ENCODE measurements at regions not wholly inside any gene's neighbourhood (a gene's known extent, or its start where the extent isn't known, plus 50 kb on each side); places are given as distances from the start of the nearest gene placed in this dataset.

- no peak for TF ChIP-seq DNMT1 (CRISPR knock-in tag; IDR thresholded peaks at IDR 0.05)
- no peak; the same call in 1 of the 2 replicates for TF ChIP-seq PHF20 (CRISPR knock-in tag; IDR thresholded peaks at IDR 0.05)
- no peak for TF ChIP-seq ZNF616 (CRISPR knock-in tag; IDR thresholded peaks at IDR 0.05; ENCODE audit: low read depth)
- no peak for TF ChIP-seq POLR2AphosphoS5 (IDR thresholded peaks at IDR 0.05; ENCODE audit: low read depth, low read length)
- TF ChIP-seq RFX3 (CRISPR knock-in tag; IDR thresholded peaks at IDR 0.05): no peak
- TF ChIP-seq RFX5 (IDR thresholded peaks at IDR 0.05; ENCODE audit: low read depth, low read length): no peak
- no peak for TF ChIP-seq ARNT (IDR thresholded peaks at IDR 0.05)
- TF ChIP-seq ISL2 (CRISPR knock-in tag; IDR thresholded peaks at IDR 0.05): no peak
- no peak for TF ChIP-seq ZBTB37 (CRISPR knock-in tag; IDR thresholded peaks at IDR 0.05)
- TF ChIP-seq, protein P1, sequence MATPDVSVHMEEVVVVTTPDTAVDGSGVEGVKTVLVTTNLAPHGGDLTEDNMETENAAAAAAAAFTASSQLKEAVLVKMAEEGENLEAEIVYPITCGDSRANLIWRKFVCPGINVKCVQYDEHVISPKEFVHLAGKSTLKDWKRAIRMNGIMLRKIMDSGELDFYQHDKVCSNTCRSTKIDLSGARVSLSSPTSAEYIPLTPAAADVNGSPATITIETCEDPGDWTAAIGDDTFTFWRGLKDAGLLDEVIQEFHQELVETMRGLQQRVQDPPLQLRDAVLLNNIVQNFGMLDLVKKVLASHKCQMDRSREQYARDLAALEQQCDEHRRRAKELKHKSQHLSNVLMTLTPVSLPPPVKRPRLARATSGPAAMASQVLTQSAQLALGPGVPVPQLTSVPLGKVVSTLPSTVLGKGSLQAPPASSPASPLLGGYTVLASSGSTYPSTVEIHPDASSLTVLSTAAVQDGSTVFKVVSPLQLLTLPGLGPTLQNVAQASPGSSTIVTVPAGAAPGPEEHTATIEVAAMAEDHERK (CRISPR knock-in tag; IDR thresholded peaks at IDR 0.05; ENCODE audit: low read depth): no peak
- TF ChIP-seq, protein P2, sequence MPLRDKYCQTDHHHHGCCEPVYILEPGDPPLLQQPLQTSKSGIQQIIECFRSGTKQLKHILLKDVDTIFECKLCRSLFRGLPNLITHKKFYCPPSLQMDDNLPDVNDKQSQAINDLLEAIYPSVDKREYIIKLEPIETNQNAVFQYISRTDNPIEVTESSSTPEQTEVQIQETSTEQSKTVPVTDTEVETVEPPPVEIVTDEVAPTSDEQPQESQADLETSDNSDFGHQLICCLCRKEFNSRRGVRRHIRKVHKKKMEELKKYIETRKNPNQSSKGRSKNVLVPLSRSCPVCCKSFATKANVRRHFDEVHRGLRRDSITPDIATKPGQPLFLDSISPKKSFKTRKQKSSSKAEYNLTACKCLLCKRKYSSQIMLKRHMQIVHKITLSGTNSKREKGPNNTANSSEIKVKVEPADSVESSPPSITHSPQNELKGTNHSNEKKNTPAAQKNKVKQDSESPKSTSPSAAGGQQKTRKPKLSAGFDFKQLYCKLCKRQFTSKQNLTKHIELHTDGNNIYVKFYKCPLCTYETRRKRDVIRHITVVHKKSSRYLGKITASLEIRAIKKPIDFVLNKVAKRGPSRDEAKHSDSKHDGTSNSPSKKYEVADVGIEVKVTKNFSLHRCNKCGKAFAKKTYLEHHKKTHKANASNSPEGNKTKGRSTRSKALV (CRISPR knock-in tag; IDR thresholded peaks at IDR 0.05): no peak
- no peak for TF ChIP-seq BHLHE40 (IDR thresholded peaks at IDR 0.05; ENCODE audit: low read length)
- TF ChIP-seq, protein P3, sequence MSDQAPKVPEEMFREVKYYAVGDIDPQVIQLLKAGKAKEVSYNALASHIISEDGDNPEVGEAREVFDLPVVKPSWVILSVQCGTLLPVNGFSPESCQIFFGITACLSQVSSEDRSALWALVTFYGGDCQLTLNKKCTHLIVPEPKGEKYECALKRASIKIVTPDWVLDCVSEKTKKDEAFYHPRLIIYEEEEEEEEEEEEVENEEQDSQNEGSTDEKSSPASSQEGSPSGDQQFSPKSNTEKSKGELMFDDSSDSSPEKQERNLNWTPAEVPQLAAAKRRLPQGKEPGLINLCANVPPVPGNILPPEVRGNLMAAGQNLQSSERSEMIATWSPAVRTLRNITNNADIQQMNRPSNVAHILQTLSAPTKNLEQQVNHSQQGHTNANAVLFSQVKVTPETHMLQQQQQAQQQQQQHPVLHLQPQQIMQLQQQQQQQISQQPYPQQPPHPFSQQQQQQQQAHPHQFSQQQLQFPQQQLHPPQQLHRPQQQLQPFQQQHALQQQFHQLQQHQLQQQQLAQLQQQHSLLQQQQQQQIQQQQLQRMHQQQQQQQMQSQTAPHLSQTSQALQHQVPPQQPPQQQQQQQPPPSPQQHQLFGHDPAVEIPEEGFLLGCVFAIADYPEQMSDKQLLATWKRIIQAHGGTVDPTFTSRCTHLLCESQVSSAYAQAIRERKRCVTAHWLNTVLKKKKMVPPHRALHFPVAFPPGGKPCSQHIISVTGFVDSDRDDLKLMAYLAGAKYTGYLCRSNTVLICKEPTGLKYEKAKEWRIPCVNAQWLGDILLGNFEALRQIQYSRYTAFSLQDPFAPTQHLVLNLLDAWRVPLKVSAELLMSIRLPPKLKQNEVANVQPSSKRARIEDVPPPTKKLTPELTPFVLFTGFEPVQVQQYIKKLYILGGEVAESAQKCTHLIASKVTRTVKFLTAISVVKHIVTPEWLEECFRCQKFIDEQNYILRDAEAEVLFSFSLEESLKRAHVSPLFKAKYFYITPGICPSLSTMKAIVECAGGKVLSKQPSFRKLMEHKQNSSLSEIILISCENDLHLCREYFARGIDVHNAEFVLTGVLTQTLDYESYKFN (CRISPR knock-in tag; conservative IDR thresholded peaks at IDR 0.05): peak; percentile 75
- TF ChIP-seq BCL3 (CRISPR knock-in tag; IDR thresholded peaks at IDR 0.05): 0 out of 2 replicates have a peak, but pooled peaks have one; percentile 26
- TF ChIP-seq ZFAT (CRISPR knock-in tag; conservative IDR thresholded peaks at IDR 0.05): no peak
- no peak for TF ChIP-seq KLF13 (CRISPR knock-in tag; IDR thresholded peaks at IDR 0.05)
- TF ChIP-seq NFKB2 (CRISPR knock-in tag; IDR thresholded peaks at IDR 0.05; ENCODE audit: borderline replicate concordance): 0 out of 2 replicates have a peak, but pooled peaks have one; percentile 38
- no peak for TF ChIP-seq PBX2 (CRISPR knock-in tag; IDR thresholded peaks at IDR 0.05)
- no peak for TF ChIP-seq ZFP41 (CRISPR knock-in tag; IDR thresholded peaks at IDR 0.05; ENCODE audit: borderline replicate concordance)
- TF ChIP-seq SP4 (CRISPR knock-in tag; IDR thresholded peaks at IDR 0.05): 0 out of 2 replicates have a peak, but pooled peaks have one; percentile 21
These were observed 70.4 kb upstream of the SMURF2 start (continued) for GRCh38 chr17:64732336-64733006.

Data from HepG2 (cell line).